ENCODE measurements at regions not wholly inside any gene's neighbourhood (a gene's known extent, or its start where the extent isn't known, plus 50 kb on each side); places are given as distances from the start of the nearest gene placed in this dataset.
"Not testable (repeated sequence)": the region's sequence is repeated elsewhere in the genome, so short reads cannot be mapped to it uniquely, and the experiment has no call there.

DNA sequence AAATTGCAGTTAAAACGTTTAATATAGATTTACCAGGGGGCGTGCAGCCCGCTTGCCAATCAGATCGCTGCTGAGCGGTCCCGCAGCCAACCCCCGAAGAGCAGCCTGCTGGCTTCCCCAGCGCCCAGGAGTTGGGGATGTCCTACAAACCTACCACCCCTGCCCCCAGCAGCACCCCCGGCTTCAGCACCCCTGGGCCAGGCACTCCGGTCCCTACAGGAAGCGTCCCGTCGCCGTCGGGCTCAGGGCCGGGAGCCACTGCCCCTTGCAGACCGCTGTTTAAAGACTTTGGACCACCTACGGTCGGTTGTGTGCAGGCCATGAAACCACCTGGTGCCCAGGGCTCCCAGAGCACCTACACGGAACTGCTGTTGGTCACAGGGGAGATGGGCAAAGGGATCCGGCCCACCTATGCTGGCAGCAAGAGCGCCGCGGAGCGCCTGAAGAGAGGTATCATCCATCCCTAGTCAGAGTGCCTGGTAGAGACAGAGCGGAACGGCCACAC is 1654.9 kb downstream of the SPATA31A7 start:
- POLR2A ChIA-PET; H3K36me3 Mint-ChIP-seq; H3K4me1 Mint-ChIP-seq; H3K9me3 Mint-ChIP-seq; CTCF ChIA-PET; DNase-seq (ENCODE audit: low spot score); H3K27ac Mint-ChIP-seq: not testable (repeated sequence)
- H3K27me3 Mint-ChIP-seq (ENCODE audit: low read depth), result peaks cover 74% of the 10 kb centered on the region
- peak overlapping the region; percentile 62 for H3K4me3 Mint-ChIP-seq
- ATAC-seq, result peak; percentile 83

DNA sequence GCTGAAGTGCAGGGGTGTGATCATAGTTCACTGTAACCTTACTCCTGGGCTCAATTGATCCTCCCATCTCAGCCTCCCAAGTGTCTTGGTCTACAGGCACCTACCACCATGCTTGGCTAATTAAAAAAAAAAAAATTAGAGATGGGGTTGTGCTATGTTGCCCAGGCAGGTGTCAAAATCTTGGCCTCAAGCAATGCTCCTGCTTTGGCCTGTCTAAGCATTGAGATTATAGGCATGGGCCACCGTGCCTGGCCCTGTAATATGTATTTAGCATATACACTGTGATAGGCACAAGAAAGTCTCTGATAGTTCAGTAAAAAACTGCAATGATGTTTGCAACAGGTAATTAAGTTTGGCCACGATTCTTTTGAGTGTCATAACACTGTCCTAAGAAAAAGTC is 1658.4 kb downstream of the SPATA31A7 start:
- H3K4me3 Mint-ChIP-seq; H3K36me3 Mint-ChIP-seq; H3K27ac Mint-ChIP-seq; ATAC-seq; DNase-seq (ENCODE audit: low spot score); H3K9me3 Mint-ChIP-seq; CTCF ChIA-PET; H3K4me1 Mint-ChIP-seq; POLR2A ChIA-PET: not testable (repeated sequence)
- peaks cover 73% of the 10 kb centered on the region for H3K27me3 Mint-ChIP-seq (ENCODE audit: low read depth)

DNA sequence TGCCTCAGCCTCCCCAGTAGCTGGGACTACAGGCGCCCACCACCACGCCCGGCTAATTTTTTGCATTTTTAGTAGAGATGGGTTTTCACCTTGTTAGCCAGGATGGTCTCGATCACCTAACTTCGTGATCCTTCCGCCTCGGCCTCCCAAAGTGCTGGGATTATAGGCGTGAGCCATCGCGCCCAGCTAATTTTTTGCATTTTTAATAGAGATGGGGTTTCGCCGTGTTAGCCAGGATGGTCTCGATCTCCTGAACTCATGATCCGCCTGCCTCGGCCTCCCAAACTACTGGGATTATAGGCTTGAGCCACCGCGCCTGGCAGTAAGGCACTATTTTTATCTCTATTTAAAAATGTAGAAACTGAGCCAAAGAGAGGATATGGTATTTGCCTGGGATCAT is 1660.2 kb downstream of the SPATA31A7 start:
- DNase-seq (ENCODE audit: low spot score); H3K9me3 Mint-ChIP-seq; H3K4me3 Mint-ChIP-seq; H3K36me3 Mint-ChIP-seq; H3K4me1 Mint-ChIP-seq; ATAC-seq; CTCF ChIA-PET; H3K27ac Mint-ChIP-seq; POLR2A ChIA-PET: not testable (repeated sequence)
- peaks cover 70% of the 10 kb centered on the region for H3K27me3 Mint-ChIP-seq (ENCODE audit: low read depth)

DNA sequence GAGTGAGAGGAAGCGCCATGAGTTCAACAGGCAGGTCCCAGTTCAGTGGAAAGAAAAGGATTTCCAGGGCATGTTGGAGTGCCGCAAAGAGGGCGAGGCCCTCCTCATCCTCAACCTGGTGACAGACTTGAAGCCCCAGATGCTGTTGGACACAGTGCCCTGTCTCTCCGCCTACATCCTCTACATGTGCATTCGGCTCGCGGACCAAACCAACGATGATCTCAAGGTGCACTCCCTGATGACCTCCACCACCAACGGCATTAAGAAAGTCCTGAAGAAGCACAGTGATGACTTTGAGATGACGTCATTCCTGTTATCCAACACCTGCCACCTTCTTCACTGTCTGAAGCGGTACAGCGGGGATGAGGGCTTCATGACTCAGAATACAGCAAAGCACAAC is 1667.4 kb downstream of the SPATA31A7 start:
- peaks cover 85% of the 10 kb centered on the region for H3K27me3 Mint-ChIP-seq (ENCODE audit: low read depth)
- POLR2A ChIA-PET; CTCF ChIA-PET; H3K27ac Mint-ChIP-seq; H3K4me3 Mint-ChIP-seq; DNase-seq (ENCODE audit: low spot score); ATAC-seq; H3K36me3 Mint-ChIP-seq; H3K9me3 Mint-ChIP-seq; H3K4me1 Mint-ChIP-seq: not testable (repeated sequence)

DNA sequence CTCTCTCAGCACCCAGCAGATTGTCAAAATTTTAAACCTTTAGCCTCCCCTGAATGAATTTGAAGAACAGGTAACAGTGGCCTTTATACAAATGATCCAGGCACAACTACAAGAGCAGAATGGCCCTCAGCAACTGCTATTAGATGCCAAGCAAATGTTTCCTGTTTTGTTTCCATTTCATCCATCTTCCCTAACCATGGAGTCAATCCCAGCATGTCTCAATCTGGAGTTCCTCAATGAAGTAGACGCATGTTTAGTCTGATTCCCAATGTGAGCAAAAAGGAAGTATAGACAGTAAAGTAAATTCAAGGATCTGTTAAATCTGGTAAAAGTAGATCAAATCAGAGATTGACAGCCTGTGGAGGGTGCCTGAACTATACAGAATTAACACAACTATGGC is 1668.4 kb downstream of the SPATA31A7 start:
- H3K9me3 Mint-ChIP-seq; H3K27ac Mint-ChIP-seq; H3K4me3 Mint-ChIP-seq; ATAC-seq; H3K36me3 Mint-ChIP-seq; POLR2A ChIA-PET; CTCF ChIA-PET; DNase-seq (ENCODE audit: low spot score); H3K4me1 Mint-ChIP-seq: not testable (repeated sequence)
- H3K27me3 Mint-ChIP-seq (ENCODE audit: low read depth), result peaks cover 85% of the 10 kb centered on the region

DNA sequence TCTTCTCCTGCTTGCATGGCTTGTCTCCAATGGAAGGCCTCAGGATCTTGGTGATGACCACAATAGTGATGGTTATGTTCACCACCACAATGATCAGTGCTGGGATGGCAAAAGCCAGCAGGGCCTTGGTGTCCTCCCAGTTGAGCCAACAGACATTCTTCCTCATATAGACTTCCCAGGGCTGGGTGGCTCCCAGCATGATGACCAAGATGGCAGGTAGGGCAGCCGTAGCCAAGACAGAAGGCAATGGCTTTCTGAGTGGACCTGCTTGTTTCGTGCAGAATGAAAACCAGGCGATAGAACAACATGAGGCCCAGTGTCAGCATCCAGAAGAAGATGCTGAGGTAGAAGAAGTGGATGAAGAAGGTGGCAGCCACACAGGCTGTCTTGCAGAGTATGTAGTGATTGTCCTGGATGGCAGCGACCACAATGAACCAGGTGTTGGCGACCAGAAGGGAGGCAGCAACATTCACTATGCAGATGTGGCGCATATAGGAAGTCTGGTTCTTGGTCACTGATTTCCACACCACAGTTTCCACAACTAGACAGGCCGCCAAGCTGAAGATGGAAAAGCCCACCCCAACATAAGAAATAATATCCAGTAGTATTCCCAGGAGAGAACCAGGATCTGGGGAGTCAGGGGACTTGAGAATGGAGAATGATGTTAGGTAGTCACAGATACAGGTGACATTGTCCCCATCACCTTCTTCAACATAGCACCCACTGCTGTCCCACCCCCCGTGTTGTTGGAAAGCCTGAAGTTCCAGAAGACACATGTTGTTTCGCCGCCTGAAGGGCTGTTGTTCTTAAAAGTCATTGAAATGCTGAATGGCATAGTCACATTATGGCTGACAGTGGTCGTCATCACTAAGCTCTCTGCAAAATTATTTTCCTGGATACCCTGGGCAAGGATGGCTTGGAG is 1671.4 kb downstream of the SPATA31A7 start:
- H3K36me3 Mint-ChIP-seq; DNase-seq (ENCODE audit: low spot score); H3K27ac Mint-ChIP-seq; H3K4me3 Mint-ChIP-seq; ATAC-seq; CTCF ChIA-PET; POLR2A ChIA-PET; H3K9me3 Mint-ChIP-seq: not testable (repeated sequence)
- Mint-ChIP-seq H3K27me3 (ENCODE audit: low read depth) (peaks cover 90% of the 10 kb centered on the region), H3K4me1 (peaks cover 23% of the 10 kb centered on the region)

DNA sequence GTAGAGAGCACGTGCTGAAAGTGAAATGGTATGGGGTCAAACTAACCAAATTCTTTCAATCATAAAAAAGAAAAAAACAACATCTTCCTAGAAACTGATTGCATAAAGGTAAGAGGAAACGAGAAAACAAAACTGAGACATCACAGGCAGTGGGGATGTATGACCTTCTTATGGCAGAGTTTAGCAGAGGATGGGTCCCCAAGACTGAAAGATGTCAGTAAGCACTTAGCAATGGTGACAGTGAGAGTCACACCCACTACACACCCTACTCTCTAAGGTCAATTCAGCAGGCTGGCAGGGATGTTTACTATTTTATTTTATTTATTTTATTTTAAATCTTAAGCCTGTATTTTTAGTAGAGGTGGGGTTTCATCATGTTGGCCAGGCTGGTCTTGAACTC is 1672.3 kb downstream of the SPATA31A7 start:
- CTCF ChIA-PET; H3K4me3 Mint-ChIP-seq; H3K36me3 Mint-ChIP-seq; H3K27ac Mint-ChIP-seq; POLR2A ChIA-PET; ATAC-seq; H3K9me3 Mint-ChIP-seq; DNase-seq (ENCODE audit: low spot score): not testable (repeated sequence)
- Mint-ChIP-seq H3K4me1 (peaks cover 23% of the 10 kb centered on the region), H3K27me3 (ENCODE audit: low read depth) (peaks cover 94% of the 10 kb centered on the region)

DNA sequence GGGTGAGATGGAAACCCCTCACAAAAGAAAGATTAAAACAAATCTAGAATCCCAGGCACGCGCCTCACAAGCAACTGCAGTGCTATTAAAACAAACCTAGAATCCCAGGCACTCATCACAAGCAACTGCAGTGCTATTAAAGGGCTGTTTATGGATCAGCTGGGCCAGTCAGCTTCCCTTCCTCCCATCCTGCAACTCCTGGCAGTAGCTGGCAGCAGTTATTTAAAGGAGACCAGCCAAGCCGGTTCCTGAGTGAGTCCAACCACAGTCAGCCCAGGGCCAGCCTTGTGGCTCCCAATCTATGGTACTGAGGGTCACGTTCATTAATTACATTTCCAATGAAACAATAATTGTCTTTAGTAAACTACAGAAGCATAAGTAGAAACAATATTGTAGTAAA is 1673.5 kb downstream of the SPATA31A7 start:
- Mint-ChIP-seq H3K27me3 (ENCODE audit: low read depth) (peaks cover 96% of the 10 kb centered on the region), H3K4me3 (peak overlapping the region; percentile 21), H3K4me1 (peaks cover 23% of the 10 kb centered on the region)
- H3K36me3 Mint-ChIP-seq; H3K9me3 Mint-ChIP-seq; POLR2A ChIA-PET; DNase-seq (ENCODE audit: low spot score); H3K27ac Mint-ChIP-seq; ATAC-seq; CTCF ChIA-PET: not testable (repeated sequence)

DNA sequence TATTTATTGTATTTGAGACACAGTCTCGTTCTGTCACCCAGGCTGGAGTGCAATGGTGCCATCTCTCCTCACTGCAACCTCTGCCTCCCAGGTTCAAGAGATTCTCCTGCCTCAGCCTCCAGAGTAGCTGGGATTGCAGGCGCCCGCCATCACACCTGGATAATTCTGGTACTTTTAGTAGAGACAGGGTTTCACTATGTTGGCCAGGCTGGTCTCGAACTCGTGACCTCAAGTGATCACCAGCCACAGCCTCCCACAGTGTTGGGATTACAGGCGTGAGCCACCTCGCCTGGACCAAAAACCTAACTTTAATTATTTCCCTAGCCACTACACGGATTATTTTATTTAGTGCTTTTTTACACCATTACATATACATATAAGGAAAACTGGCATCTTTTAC is 1674.0 kb downstream of the SPATA31A7 start:
- peak overlapping the region; percentile 51 for H3K4me3 Mint-ChIP-seq
- DNase-seq (ENCODE audit: low spot score); H3K9me3 Mint-ChIP-seq; H3K27ac Mint-ChIP-seq; H3K36me3 Mint-ChIP-seq; CTCF ChIA-PET; ATAC-seq: not testable (repeated sequence)
- H3K27me3 Mint-ChIP-seq (ENCODE audit: low read depth), result peaks cover 96% of the 10 kb centered on the region
- H3K4me1 Mint-ChIP-seq, result peaks cover 23% of the 10 kb centered on the region
- POLR2A ChIA-PET, result interaction anchor here (1.2 kb wide), 1 partner anchor 11 kb away, joined by 4 read pairs; no protein-coding TSS in a partner anchor
- TF ChIP-seq ZNF121 (CRISPR knock-in tag; IDR thresholded peaks at IDR 0.05), result peak; percentile 34; the same call in 1 of the 2 replicates
